HG03095 (cell line): ENCODE measurements at regions not wholly inside any gene's neighbourhood (a gene's known extent, or its start where the extent isn't known, plus 50 kb on each side); places are given as distances from the start of the nearest gene placed in this dataset.

Source experiments
- ATAC-seq: cut with Tn5 transposase; IDR thresholded peaks from one replicate; pipeline ENCODE4 v1.9.1; 2021; ENCODE audit warnings: moderate library complexity; ENCODE audit not compliant: unreplicated experiment

GRCh38 chr11:90391756-90392155, 168.9 kb upstream of the CHORDC1 start:
- no peak for ATAC-seq

- no peak for ATAC-seq
Observed at GRCh38 chr11:90380206-90380605, 157.4 kb upstream of the CHORDC1 start.

- no peak for ATAC-seq
Observed at GRCh38 chr11:90373971-90374370, 151.1 kb upstream of the CHORDC1 start.

- ATAC-seq = no peak
Observed at GRCh38 chr11:90364527-90364926, 141.7 kb upstream of the CHORDC1 start.

- no peak for ATAC-seq
Observed at GRCh38 chr11:90363739-90364138, 140.9 kb upstream of the CHORDC1 start.

GRCh38 chr11:90355200-90355599, 132.4 kb upstream of the CHORDC1 start:
- ATAC-seq = no peak

- ATAC-seq = no peak
Observed at GRCh38 chr11:90349731-90350130, 126.9 kb upstream of the CHORDC1 start.

- no peak for ATAC-seq
Observed at GRCh38 chr11:90344546-90344945, 121.7 kb upstream of the CHORDC1 start.

- no peak for ATAC-seq
Observed at GRCh38 chr11:90343673-90344072, 120.8 kb upstream of the CHORDC1 start.

- no peak for ATAC-seq
Observed at GRCh38 chr11:90341986-90342385, 119.1 kb upstream of the CHORDC1 start.

- no peak for ATAC-seq
Observed at GRCh38 chr11:90332415-90332814, 109.6 kb upstream of the CHORDC1 start.

GRCh38 chr11:90330632-90331031, 107.8 kb upstream of the CHORDC1 start:
- no peak for ATAC-seq

- no peak for ATAC-seq
Observed at GRCh38 chr11:90329043-90329442, 106.2 kb upstream of the CHORDC1 start.

GRCh38 chr11:90326647-90327046, 103.8 kb upstream of the CHORDC1 start:
- peak; percentile 71 for ATAC-seq

- ATAC-seq = no peak
Observed at GRCh38 chr11:90323289-90323688, 100.4 kb upstream of the CHORDC1 start.

- ATAC-seq = no peak
Observed at GRCh38 chr11:90321018-90321417, 98.2 kb upstream of the CHORDC1 start.

- ATAC-seq = no peak
Observed at GRCh38 chr11:90318651-90319050, 95.8 kb upstream of the CHORDC1 start.

- ATAC-seq = no peak
Observed at GRCh38 chr11:90310210-90310609, 87.4 kb upstream of the CHORDC1 start.

GRCh38 chr11:90309693-90310092, 86.8 kb upstream of the CHORDC1 start:
- ATAC-seq = no peak

GRCh38 chr11:90294526-90294925, 71.7 kb upstream of the CHORDC1 start:
- ATAC-seq = no peak

- ATAC-seq = no peak
Observed at GRCh38 chr11:90294091-90294490, 71.2 kb upstream of the CHORDC1 start.

- ATAC-seq = no peak
Observed at GRCh38 chr11:90288212-90288821, 65.5 kb upstream of the CHORDC1 start.

GRCh38 chr11:90286640-90287039, 63.8 kb upstream of the CHORDC1 start:
- ATAC-seq = no peak
